Suprapubic skin (tissue), 4 donors: ENCODE measurements at regions not wholly inside any gene's neighbourhood (a gene's known extent, or its start where the extent isn't known, plus 50 kb on each side); places are given as distances from the start of the nearest gene placed in this dataset.

ENCODE experiments used
- POLR2A ChIP-seq, 2 donors: fragments of 450-650 bp; IDR thresholded peaks; one replicate each; pipeline ENCODE4 v1.6.1; 2017; ENCODE audit warnings: antibody characterized with exemption in 2 of 2, mild to moderate bottlenecking in 2 of 2, moderate library complexity in 2 of 2
- POLR2AphosphoS5 ChIP-seq, 3 donors: sonication (generic); formaldehyde crosslinking; IDR thresholded peaks; one replicate each; pipeline ENCODE4 v1.6.1; 2017; ENCODE audit warnings: antibody characterized with exemption in 3 of 3
- TF ChIP-seq, protein P1 (sequence below), 2 donors: fragments of 200-600 bp in 1 of 2; fragments of 450-650 bp in 1 of 2; sonication (generic) in 1 of 2; IDR thresholded peaks; one replicate each; pipeline ENCODE4 v1.5.1; 2016 to 2019; ENCODE audit warnings: antibody characterized with exemption in 2 of 2, mild to moderate bottlenecking in 1 of 2, moderate library complexity in 1 of 2

DNA sequence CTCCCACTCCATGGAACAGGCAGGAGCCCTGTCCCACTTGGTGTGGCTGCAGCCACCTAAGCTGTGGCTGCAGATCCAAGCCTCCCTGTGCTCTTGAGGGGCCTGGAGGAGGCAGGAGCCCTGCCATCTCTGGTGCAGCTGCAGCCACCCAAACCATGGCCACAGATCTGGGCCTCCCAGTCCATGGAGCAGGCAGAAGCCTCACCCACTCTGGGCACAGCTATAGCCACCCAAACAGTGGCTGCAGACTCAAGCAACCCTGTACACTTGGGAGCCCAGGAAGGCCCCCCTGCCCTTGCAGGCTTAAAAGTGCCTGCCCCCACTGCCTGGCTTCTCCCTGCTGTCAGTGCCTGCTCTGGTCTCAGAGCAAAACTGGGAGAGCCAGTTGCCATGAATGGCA lies 320.3 kb downstream of the RFPL4B start:
- TF ChIP-seq, protein P1, sequence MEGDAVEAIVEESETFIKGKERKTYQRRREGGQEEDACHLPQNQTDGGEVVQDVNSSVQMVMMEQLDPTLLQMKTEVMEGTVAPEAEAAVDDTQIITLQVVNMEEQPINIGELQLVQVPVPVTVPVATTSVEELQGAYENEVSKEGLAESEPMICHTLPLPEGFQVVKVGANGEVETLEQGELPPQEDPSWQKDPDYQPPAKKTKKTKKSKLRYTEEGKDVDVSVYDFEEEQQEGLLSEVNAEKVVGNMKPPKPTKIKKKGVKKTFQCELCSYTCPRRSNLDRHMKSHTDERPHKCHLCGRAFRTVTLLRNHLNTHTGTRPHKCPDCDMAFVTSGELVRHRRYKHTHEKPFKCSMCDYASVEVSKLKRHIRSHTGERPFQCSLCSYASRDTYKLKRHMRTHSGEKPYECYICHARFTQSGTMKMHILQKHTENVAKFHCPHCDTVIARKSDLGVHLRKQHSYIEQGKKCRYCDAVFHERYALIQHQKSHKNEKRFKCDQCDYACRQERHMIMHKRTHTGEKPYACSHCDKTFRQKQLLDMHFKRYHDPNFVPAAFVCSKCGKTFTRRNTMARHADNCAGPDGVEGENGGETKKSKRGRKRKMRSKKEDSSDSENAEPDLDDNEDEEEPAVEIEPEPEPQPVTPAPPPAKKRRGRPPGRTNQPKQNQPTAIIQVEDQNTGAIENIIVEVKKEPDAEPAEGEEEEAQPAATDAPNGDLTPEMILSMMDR (IDR thresholded peaks at IDR 0.05) = no peak
- no peak for TF ChIP-seq POLR2AphosphoS5 (IDR thresholded peaks at IDR 0.05)
- TF ChIP-seq POLR2A (IDR thresholded peaks at IDR 0.05) = no peak
